Endothelial cell (in vitro differentiated cells): ENCODE measurements at regions not wholly inside any gene's neighbourhood (a gene's known extent, or its start where the extent isn't known, plus 50 kb on each side); places are given as distances from the start of the nearest gene placed in this dataset.

Source experiments
- DNase-seq: peaks from one replicate; pipeline ENCODE4 v3.0.0; 2021; ENCODE audit warnings: low spot score
- H3K27ac Mint-ChIP-seq: one replicate; pipeline ENCODE4 v1.8.0; 2021; ENCODE audit warnings: mixed read lengths, inconsistent platforms; ENCODE audit not compliant: unreplicated experiment
- H3K27me3 Mint-ChIP-seq: one replicate; pipeline ENCODE4 v1.8.0; 2021; ENCODE audit warnings: mild to moderate bottlenecking, moderate library complexity, mixed read lengths, inconsistent platforms; ENCODE audit not compliant: unreplicated experiment
- H3K36me3 Mint-ChIP-seq: one replicate; pipeline ENCODE4 v1.8.0; 2021; ENCODE audit warnings: mild to moderate bottlenecking, low read depth, mixed read lengths, inconsistent platforms; ENCODE audit not compliant: unreplicated experiment
- H3K4me1 Mint-ChIP-seq: one replicate; pipeline ENCODE4 v1.8.0; 2021; ENCODE audit warnings: mild to moderate bottlenecking, mixed read lengths, inconsistent platforms; ENCODE audit not compliant: unreplicated experiment
- H3K4me3 Mint-ChIP-seq: one replicate; pipeline ENCODE4 v1.8.0; 2021; ENCODE audit warnings: mild to moderate bottlenecking, mixed read lengths, inconsistent platforms; ENCODE audit not compliant: unreplicated experiment
- H3K9me3 Mint-ChIP-seq: one replicate; pipeline ENCODE4 v1.8.0; 2021; ENCODE audit warnings: mixed read lengths, inconsistent platforms; ENCODE audit not compliant: unreplicated experiment
- TF ChIP-seq, protein P1 (sequence below): fragments of 200-600 bp; sonication (generic); IDR thresholded peaks from one replicate; pipeline ENCODE4 v1.5.0; 2021; ENCODE audit warnings: antibody characterized with exemption; ENCODE audit not compliant: unreplicated experiment

DNA sequence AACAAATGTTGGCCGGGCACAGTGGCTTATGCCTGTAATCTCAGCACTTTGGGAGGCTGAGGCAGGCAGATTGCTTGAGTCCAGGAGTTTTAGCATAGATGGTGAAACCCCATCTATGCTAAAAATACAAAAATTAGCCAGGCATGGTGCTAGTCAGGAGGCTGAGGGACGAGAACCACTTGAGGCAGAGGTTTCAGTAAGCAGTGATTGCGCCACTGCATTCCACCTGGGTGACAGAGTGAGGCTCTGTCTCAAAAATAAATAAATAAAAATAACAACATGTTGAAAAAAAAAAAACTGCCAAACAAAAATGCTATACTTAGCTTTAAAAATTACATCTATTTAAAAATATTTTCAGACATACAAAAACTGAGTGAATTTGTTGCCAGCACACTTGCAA lies 374.2 kb upstream of the SMIM31 start:
- no peaks in the 10 kb centered on the region for H3K27me3 Mint-ChIP-seq

DNA sequence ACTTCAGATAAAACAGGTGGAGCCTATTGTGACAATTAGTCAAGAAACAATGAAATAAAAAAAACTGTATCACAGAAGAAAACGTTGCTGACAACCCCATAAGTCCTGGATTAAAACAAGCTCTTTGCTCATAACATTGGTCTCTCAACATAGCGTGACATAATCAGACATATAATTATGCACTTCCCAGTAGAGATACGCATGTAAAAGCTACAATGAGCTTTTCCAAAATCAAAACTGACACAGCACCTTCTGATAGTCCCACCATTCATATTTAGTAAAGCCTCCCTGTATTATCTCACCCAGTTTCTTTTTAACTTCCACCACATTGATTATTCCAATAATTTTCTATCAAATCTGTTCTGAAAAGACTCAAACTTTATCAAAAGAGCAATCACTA lies 372.1 kb upstream of the SMIM31 start:
- no peak for DNase-seq
- no peaks in the 10 kb centered on the region for H3K36me3 Mint-ChIP-seq
- TF ChIP-seq, protein P1, sequence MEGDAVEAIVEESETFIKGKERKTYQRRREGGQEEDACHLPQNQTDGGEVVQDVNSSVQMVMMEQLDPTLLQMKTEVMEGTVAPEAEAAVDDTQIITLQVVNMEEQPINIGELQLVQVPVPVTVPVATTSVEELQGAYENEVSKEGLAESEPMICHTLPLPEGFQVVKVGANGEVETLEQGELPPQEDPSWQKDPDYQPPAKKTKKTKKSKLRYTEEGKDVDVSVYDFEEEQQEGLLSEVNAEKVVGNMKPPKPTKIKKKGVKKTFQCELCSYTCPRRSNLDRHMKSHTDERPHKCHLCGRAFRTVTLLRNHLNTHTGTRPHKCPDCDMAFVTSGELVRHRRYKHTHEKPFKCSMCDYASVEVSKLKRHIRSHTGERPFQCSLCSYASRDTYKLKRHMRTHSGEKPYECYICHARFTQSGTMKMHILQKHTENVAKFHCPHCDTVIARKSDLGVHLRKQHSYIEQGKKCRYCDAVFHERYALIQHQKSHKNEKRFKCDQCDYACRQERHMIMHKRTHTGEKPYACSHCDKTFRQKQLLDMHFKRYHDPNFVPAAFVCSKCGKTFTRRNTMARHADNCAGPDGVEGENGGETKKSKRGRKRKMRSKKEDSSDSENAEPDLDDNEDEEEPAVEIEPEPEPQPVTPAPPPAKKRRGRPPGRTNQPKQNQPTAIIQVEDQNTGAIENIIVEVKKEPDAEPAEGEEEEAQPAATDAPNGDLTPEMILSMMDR, result no peak
- no peak overlapping the region for H3K4me3 Mint-ChIP-seq
- no peak overlapping the region for H3K27ac Mint-ChIP-seq
- no peaks in the 10 kb centered on the region for H3K9me3 Mint-ChIP-seq
- no peaks in the 10 kb centered on the region for H3K27me3 Mint-ChIP-seq
- H3K4me1 Mint-ChIP-seq, result peaks cover 5% of the 10 kb centered on the region

More for the DNA sequence above, 374.2 kb upstream of the SMIM31 start:
- H3K9me3 Mint-ChIP-seq, result no peaks in the 10 kb centered on the region
- H3K27ac Mint-ChIP-seq, result no peak overlapping the region
- H3K4me3 Mint-ChIP-seq, result no peak overlapping the region
- H3K36me3 Mint-ChIP-seq, result no peaks in the 10 kb centered on the region
- TF ChIP-seq, protein P1, result no peak
- peaks cover 5% of the 10 kb centered on the region for H3K4me1 Mint-ChIP-seq
- no peak for DNase-seq

DNA sequence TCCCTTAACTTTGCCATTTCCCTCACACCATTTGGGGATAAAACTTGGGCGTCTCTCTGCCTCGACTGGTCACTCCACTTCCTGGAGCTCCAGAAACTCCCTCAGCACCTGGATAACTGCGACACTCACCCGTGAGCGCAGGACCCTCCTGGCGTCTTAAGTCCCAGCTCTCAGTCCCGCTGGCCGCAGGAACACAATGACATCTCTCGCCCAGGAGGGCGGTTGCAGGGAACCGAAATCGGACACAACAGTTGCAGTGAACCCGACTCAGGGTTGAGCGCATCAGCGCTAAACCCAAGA lies 370.9 kb upstream of the SMIM31 start:
- Mint-ChIP-seq H3K36me3 (no peaks in the 10 kb centered on the region), H3K4me1 (peaks cover 5% of the 10 kb centered on the region), H3K27me3 (no peaks in the 10 kb centered on the region), H3K9me3 (no peaks in the 10 kb centered on the region), H3K4me3 (peak overlapping the region; percentile 88), H3K27ac (no peak overlapping the region)
- TF ChIP-seq, protein P1, result no peak
- DNase-seq, result no peak

DNA sequence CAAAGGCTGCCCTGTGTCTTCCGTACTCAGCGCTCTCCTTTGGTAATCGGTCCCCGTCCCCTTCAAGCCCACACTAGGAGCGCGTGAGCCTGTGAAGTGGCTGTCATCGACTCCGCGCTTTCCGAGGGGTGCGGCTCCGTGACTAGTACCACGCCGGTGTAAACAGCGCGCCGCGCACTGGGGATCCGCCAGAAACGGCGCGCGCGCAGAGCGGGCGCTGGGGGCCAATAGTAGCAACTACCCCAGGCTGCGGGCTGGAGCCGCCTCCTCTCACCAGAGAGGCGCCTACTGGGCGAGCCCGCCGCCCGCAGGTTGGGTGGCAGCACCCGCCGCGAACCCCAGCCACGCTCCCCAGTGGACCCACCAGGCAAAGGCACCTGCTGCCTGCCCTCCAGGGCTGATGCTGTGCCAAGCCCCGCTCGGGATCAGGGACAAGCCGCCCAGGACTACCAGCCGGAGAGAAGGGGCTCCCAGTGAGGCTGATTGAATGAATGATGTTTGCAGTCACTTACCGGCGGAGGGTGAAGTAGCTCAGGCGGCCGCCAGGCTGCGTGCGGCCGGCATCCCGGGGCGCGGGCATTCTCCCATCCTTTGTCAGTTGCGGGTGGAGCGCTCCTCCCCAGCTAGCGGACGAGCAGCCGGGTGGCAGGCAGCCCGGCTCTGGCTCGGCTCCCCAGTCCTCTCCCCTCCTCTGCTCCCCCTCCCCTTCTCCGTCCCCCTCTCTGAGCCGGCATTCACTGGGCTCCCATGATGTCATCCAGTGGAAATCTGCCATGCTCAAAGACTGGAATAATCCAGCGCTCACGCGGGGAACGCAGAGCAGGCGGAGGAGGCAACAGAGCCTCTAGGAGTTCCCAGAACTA lies 370.3 kb upstream of the SMIM31 start:
- Mint-ChIP-seq H3K9me3 (no peaks in the 10 kb centered on the region), H3K27me3 (no peaks in the 10 kb centered on the region), H3K36me3 (no peaks in the 10 kb centered on the region), H3K4me1 (peaks cover 5% of the 10 kb centered on the region), H3K4me3 (peak overlapping the region; percentile 88), H3K27ac (no peak overlapping the region)
- peak; percentile 47 for DNase-seq
- TF ChIP-seq, protein P1, result peak; percentile 40

DNA sequence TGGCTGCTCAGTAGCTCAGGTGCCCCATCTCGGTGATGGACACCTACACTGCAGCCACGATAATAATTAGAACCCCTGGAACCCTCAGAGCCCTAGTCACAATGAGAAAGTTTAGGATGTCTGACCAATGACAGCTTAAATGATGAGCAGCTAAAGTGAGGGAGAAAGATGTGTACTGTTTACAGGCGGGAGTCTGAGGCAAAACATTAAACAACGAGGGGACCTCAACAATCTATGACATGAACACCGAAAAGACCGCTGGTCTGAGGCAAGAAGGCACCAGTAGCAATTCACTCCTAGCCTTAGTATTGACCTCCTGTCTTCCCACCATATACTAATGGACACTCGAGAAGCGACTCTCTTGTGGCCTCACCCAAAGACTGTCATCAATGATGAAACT lies 369.5 kb upstream of the SMIM31 start:
- Mint-ChIP-seq H3K36me3 (no peaks in the 10 kb centered on the region), H3K27me3 (no peaks in the 10 kb centered on the region), H3K4me1 (peaks cover 5% of the 10 kb centered on the region), H3K9me3 (no peaks in the 10 kb centered on the region), H3K4me3 (peak overlapping the region; percentile 16), H3K27ac (no peak overlapping the region)
- DNase-seq, result no peak
- TF ChIP-seq, protein P1, result no peak
